Natural killer cell (primary cell): ENCODE measurements at regions not wholly inside any gene's neighbourhood (a gene's known extent, or its start where the extent isn't known, plus 50 kb on each side); places are given as distances from the start of the nearest gene placed in this dataset.

Experiments used
- ATAC-seq, 3 donors: fragments of 150-1000 bp in 2 of 3; fragments of 200-7000 bp in 1 of 3; cut with Tn5 transposase; 1 replicate in 1 of 3; 2 replicates in 2 of 3; pipeline ENCODE4 v1.10.0; 2021; ENCODE audit warnings: mild to moderate bottlenecking in 2 of 3, moderate library complexity in 2 of 3
- DNase-seq, 2 donors: peaks; one replicate each; pipeline versions ENCODE4 v3.0.0 to v3.0.0-alpha.2; 2013 to 2021; ENCODE audit warnings: mixed read lengths in 1 of 2
- H3K27ac ChIP-seq: one replicate; pipeline ENCODE4 v1.5.1; 2013; ENCODE audit warnings: mild to moderate bottlenecking, low read length
- H3K27me3 ChIP-seq: one replicate; pipeline ENCODE4 v1.6.1; 2013; ENCODE audit warnings: low read length; ENCODE audit not compliant: control insufficient read depth, insufficient read depth
- H3K36me3 ChIP-seq: one replicate; pipeline ENCODE4 v1.6.1; 2013; ENCODE audit warnings: low read length; ENCODE audit not compliant: control insufficient read depth, insufficient read depth
- H3K4me1 ChIP-seq: one replicate; pipeline ENCODE4 v1.6.1; 2013; ENCODE audit warnings: low read length; ENCODE audit not compliant: control insufficient read depth, insufficient read depth
- H3K4me3 ChIP-seq: one replicate; pipeline ENCODE4 v1.5.1; 2013; ENCODE audit warnings: low read length
- H3K9me3 ChIP-seq: one replicate; pipeline ENCODE4 v1.6.1; 2013; ENCODE audit warnings: low read length; ENCODE audit not compliant: control insufficient read depth, insufficient read depth
- H3K27ac Mint-ChIP-seq, 2 donors: one replicate each; pipeline ENCODE4 v1.8.0; 2022; ENCODE audit warnings: mild to moderate bottlenecking in 2 of 2, mixed read lengths in 2 of 2, moderate library complexity in 1 of 2
- H3K27me3 Mint-ChIP-seq, 2 donors: one replicate each; pipeline ENCODE4 v1.8.0; 2022; ENCODE audit warnings: low read depth in 2 of 2, mixed read lengths in 2 of 2
- H3K36me3 Mint-ChIP-seq: one replicate; pipeline ENCODE4 v1.8.0; 2022; ENCODE audit warnings: mixed read lengths
- H3K4me1 Mint-ChIP-seq, 2 donors: one replicate each; pipeline ENCODE4 v1.8.0; 2022; ENCODE audit warnings: mixed read lengths in 2 of 2
- H3K4me3 Mint-ChIP-seq: one replicate; pipeline ENCODE4 v1.8.0; 2022; ENCODE audit warnings: mild to moderate bottlenecking, moderate library complexity, mixed read lengths
- H3K9me3 Mint-ChIP-seq, 2 donors: one replicate each; pipeline ENCODE4 v1.8.0; 2022; ENCODE audit warnings: mixed read lengths in 2 of 2
- CTCF ChIP-seq: fragments of 200-600 bp; IDR thresholded peaks from one replicate; pipeline ENCODE4 v1.8.0; 2022; ENCODE audit warnings: antibody characterized with exemption
- WGBS: methylation state at CpG from one replicate; pipeline ENCODE4 v1.1.7; 2013; ENCODE audit warnings: missing lambda C conversion rate; ENCODE audit not compliant: insufficient coverage; 5-methylcytosine and 5-hydroxymethylcytosine counted together
- intact Hi-C: fragments of 100-400 bp; cut with micrococcal nuclease; formaldehyde crosslinking; loops from one replicate; pipeline ENCODE4 v1.14.2; 2022

- Mint-ChIP-seq H3K27me3 (no peaks in the 10 kb centered on the region), H3K9me3 (peaks cover 0 to 2% of the 10 kb centered on the region in 2 donors), H3K4me1 (no peaks in the 10 kb centered on the region), H3K27ac (no peak overlapping the region), H3K4me3 (no peak overlapping the region), H3K36me3 (no peaks in the 10 kb centered on the region)
- H3K4me1 ChIP-seq: no peaks in the 10 kb centered on the region
- intact Hi-C loops: no loop called here
- 82% methylated on average over 5 of the region's 5 CpGs for WGBS
- no peak for ATAC-seq
- no peak overlapping the region for H3K27ac ChIP-seq
- TF ChIP-seq CTCF: no peak
- H3K27me3 ChIP-seq: no peaks in the 10 kb centered on the region
- DNase-seq: no peak
- no peaks in the 10 kb centered on the region for H3K36me3 ChIP-seq
- peaks cover 3% of the 10 kb centered on the region for H3K9me3 ChIP-seq
- H3K4me3 ChIP-seq: no peak overlapping the region
Measured at GRCh38 chr22:26857169-26857568, 199.8 kb downstream of the MIAT start.

GRCh38 chr22:26860301-26860700 is 202.9 kb downstream of the MIAT start:
- intact Hi-C loops: no loop called here
- Mint-ChIP-seq H3K4me3 (no peak overlapping the region), H3K4me1 (no peaks in the 10 kb centered on the region), H3K9me3 (peaks cover 0 to 2% of the 10 kb centered on the region in 2 donors), H3K27me3 (no peaks in the 10 kb centered on the region), H3K27ac (no peak overlapping the region), H3K36me3 (peaks cover 4% of the 10 kb centered on the region)
- Histone ChIP-seq H3K9me3 (peaks cover 3% of the 10 kb centered on the region), H3K27me3 (no peaks in the 10 kb centered on the region), H3K36me3 (no peaks in the 10 kb centered on the region), H3K4me3 (no peak overlapping the region), H3K4me1 (no peaks in the 10 kb centered on the region), H3K27ac (no peak overlapping the region)
- DNase-seq (no peak), ATAC-seq (no peak)
- WGBS: 89% methylated on average over 8 of the region's 9 CpGs
- no peak for TF ChIP-seq CTCF

GRCh38 chr22:26865021-26865420 is 207.6 kb downstream of the MIAT start:
- Histone ChIP-seq H3K27me3 (no peaks in the 10 kb centered on the region), H3K4me1 (no peaks in the 10 kb centered on the region), H3K9me3 (peaks cover 3% of the 10 kb centered on the region), H3K36me3 (no peaks in the 10 kb centered on the region), H3K27ac (no peak overlapping the region), H3K4me3 (no peak overlapping the region)
- Mint-ChIP-seq H3K27me3 (no peaks in the 10 kb centered on the region), H3K36me3 (peaks cover 12% of the 10 kb centered on the region), H3K4me1 (no peaks in the 10 kb centered on the region), H3K9me3 (peaks cover 0 to 5% of the 10 kb centered on the region in 2 donors), H3K27ac (no peak overlapping the region), H3K4me3 (no peak overlapping the region)
- no peak for TF ChIP-seq CTCF
- WGBS: 100% methylated on average over 1 of the region's 1 CpG
- ATAC-seq: no peak
- intact Hi-C loops: no loop called here
- DNase-seq: no peak

- H3K27me3 ChIP-seq: no peaks in the 10 kb centered on the region
- H3K27ac ChIP-seq: no peak overlapping the region
- 99% methylated on average over 2 of the region's 4 CpGs for WGBS
- DNase-seq (no peak), ATAC-seq (no peak)
- H3K9me3 ChIP-seq: no peaks in the 10 kb centered on the region
- Mint-ChIP-seq H3K36me3 (no peaks in the 10 kb centered on the region), H3K27ac (no peak overlapping the region), H3K4me1 (no peaks in the 10 kb centered on the region), H3K9me3 (no peaks in the 10 kb centered on the region), H3K27me3 (no peaks in the 10 kb centered on the region), H3K4me3 (no peak overlapping the region)
- no peak for TF ChIP-seq CTCF
- H3K36me3 ChIP-seq: no peaks in the 10 kb centered on the region
- intact Hi-C loops: no loop called here
- H3K4me3 ChIP-seq: no peak overlapping the region
- H3K4me1 ChIP-seq: no peaks in the 10 kb centered on the region
Measured at GRCh38 chr22:26883393-26883792, 226.0 kb downstream of the MIAT start.
